ENCODE measurements at regions not wholly inside any gene's neighbourhood (a gene's known extent, or its start where the extent isn't known, plus 50 kb on each side); places are given as distances from the start of the nearest gene placed in this dataset.
"Not testable (repeated sequence)": the region's sequence is repeated elsewhere in the genome, so short reads cannot be mapped to it uniquely, and the experiment has no call there.

GRCh38 chr7:45269192-45269591, 111.6 kb downstream of the RAMP3 start:
- no peak for DNase-seq

- DNase-seq, result no peak
These were observed 121.3 kb downstream of the RAMP3 start for GRCh38 chr7:45278763-45279398.

GRCh38 chr7:45289611-45290010, 132.0 kb downstream of the RAMP3 start:
- not testable (repeated sequence) for DNase-seq

GRCh38 chr7:45290880-45291279, 133.3 kb downstream of the RAMP3 start:
- no peak for DNase-seq

- DNase-seq, result peak; percentile 13
These were observed 134.9 kb downstream of the RAMP3 start for GRCh38 chr7:45292481-45292880.

GRCh38 chr7:45293295-45293942, 135.8 kb downstream of the RAMP3 start:
- no peak for DNase-seq

- no peak for DNase-seq
These were observed 137.0 kb downstream of the RAMP3 start for GRCh38 chr7:45294559-45294958.

GRCh38 chr7:45295222-45295621, 137.6 kb downstream of the RAMP3 start:
- no peak for DNase-seq

GRCh38 chr7:45296748-45297147, 139.2 kb downstream of the RAMP3 start:
- no peak for DNase-seq

- DNase-seq, result no peak
These were observed 149.2 kb downstream of the RAMP3 start for GRCh38 chr7:45306752-45307305.

GRCh38 chr7:45311597-45311996, 154.0 kb downstream of the RAMP3 start:
- no peak for DNase-seq

GRCh38 chr7:45315512-45315911, 157.9 kb downstream of the RAMP3 start:
- DNase-seq, result not testable (repeated sequence)

- peak; percentile 27 for DNase-seq
These were observed 167.2 kb downstream of the RAMP3 start for GRCh38 chr7:45324683-45325237.

- no peak for DNase-seq
These were observed 167.8 kb downstream of the RAMP3 start for GRCh38 chr7:45325378-45325777.

GRCh38 chr7:45328403-45328981, 170.9 kb downstream of the RAMP3 start:
- no peak for DNase-seq

GRCh38 chr7:45331563-45331962, 174.0 kb downstream of the RAMP3 start:
- DNase-seq, result no peak

- not testable (repeated sequence) for DNase-seq
These were observed 177.4 kb downstream of the RAMP3 start for GRCh38 chr7:45335024-45335423.

GRCh38 chr7:45342236-45342635, 184.6 kb downstream of the RAMP3 start:
- peak; percentile 80 for DNase-seq

- DNase-seq, result no peak
These were observed 186.2 kb downstream of the RAMP3 start for GRCh38 chr7:45343746-45344145.

GRCh38 chr7:45347804-45348203, 190.2 kb downstream of the RAMP3 start:
- DNase-seq, result peak; percentile 63

- DNase-seq, result no peak
These were observed 191.5 kb downstream of the RAMP3 start for GRCh38 chr7:45349090-45349489.

- DNase-seq, result no peak
These were observed 193.3 kb downstream of the RAMP3 start for GRCh38 chr7:45350896-45351295.

GRCh38 chr7:45358287-45358686, 200.7 kb downstream of the RAMP3 start:
- no peak for DNase-seq

- DNase-seq, result no peak
These were observed 201.7 kb downstream of the RAMP3 start for GRCh38 chr7:45359250-45359649.

Data from NCI-H345 (cell line).